OCI-LY7 (cell line): ENCODE measurements at regions not wholly inside any gene's neighbourhood (a gene's known extent, or its start where the extent isn't known, plus 50 kb on each side); places are given as distances from the start of the nearest gene placed in this dataset.

Experiments
- CTCF ChIP-seq: fragments of 200-600 bp; sonication (generic); conservative IDR thresholded peaks from 2 replicates; pipeline ENCODE4 v1.5.1; 2014; ENCODE audit warnings: mild to moderate bottlenecking, antibody characterized with exemption, low read length, moderate library complexity, mixed read lengths
- EZH2phosphoT487 ChIP-seq: fragments of 200-600 bp; sonication (generic); IDR thresholded peaks from 2 replicates; pipeline ENCODE4 v1.6.1; 2018; ENCODE audit warnings: low read depth, borderline replicate concordance, mild to moderate bottlenecking, mixed run types, antibody characterized with exemption, low read length, moderate library complexity, mixed read lengths

DNA sequence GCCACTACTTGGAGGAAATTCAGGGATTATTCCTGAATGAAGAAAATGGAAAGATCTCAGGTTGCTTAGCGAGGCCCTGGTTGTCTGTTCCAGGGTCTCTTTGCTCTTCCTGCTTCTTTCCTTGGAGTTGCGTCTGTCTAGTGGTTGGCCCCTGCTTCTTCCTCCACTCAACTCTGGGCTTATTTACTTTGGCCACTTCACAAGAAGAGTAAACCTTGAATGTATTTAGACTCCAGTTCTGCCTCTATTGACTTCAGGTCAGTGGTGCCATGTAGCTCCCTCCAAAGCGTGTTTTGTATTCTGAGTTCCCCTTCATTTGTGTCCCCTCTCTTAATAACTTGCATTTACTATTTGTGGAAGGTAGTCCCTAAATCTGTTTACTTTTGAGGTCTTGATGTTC, 456.5 kb downstream of the UTRN start:
- TF ChIP-seq CTCF (no peak), EZH2phosphoT487 (no peak)
